ENCODE measurements at regions not wholly inside any gene's neighbourhood (a gene's known extent, or its start where the extent isn't known, plus 50 kb on each side); places are given as distances from the start of the nearest gene placed in this dataset.

DNA sequence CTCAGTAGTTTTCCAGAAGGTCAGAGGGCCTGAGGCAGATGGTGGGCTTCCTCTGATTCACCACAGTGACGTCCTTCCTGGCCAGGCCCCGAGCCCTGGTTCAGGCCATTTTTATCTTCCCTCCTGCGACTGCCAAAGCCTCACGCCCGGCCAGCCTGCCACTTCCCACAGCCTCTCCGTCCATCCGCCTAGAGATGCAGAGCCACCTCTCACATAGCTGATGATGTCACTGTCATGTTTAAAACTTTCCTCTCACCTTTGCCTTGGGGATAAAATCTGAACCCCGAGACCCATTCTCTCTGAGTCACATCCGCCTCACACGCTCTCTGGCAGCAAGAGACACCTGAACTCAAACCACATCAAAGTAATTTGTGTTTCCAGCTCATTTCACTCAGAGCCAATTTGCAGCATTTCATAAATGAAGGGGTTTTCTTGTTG is 175.3 kb downstream of the QDPR start:
- CTCF ChIA-PET = no interaction called here

DNA sequence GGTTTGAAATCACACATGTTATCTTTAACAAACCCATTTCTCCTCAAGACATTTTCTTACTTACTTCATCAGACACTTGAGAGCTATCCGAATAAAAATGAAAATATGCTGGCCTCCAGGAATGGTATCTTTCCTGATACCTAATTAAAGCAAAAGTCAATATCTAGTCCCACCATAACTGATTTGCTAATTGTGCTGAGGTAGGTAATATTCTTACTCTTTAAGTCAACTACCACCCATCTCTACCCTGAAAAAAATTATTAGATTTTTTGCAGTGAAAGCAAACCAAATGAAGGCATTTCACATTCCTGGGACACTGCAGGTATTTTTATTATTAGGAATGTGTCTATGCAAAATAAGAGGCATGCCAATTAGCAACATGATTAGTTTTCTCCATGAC is 175.8 kb downstream of the QDPR start:
- peaks cover 5% of the 10 kb centered on the region for H3K36me3 Mint-ChIP-seq (ENCODE audit: insufficient read depth, unreplicated experiment)
- CTCF ChIA-PET = no interaction called here
- H3K9me3 Mint-ChIP-seq (ENCODE audit: low read depth, unreplicated experiment) = peaks cover 3% of the 10 kb centered on the region
- peak overlapping the region; percentile 6 for H3K4me3 Mint-ChIP-seq (ENCODE audit: low read depth, unreplicated experiment)
- no peak for DNase-seq
- H3K27me3 Mint-ChIP-seq (ENCODE audit: unreplicated experiment) = no peaks in the 10 kb centered on the region
- intact Hi-C loops (cut with micrococcal nuclease; ENCODE audit: unreplicated experiment) = no loop called here
- peaks cover 23% of the 10 kb centered on the region for H3K4me1 Mint-ChIP-seq (ENCODE audit: low read depth, unreplicated experiment)
- no TSS peak for BruUV-seq (replicated peaks)
- TF ChIP-seq, protein P1, sequence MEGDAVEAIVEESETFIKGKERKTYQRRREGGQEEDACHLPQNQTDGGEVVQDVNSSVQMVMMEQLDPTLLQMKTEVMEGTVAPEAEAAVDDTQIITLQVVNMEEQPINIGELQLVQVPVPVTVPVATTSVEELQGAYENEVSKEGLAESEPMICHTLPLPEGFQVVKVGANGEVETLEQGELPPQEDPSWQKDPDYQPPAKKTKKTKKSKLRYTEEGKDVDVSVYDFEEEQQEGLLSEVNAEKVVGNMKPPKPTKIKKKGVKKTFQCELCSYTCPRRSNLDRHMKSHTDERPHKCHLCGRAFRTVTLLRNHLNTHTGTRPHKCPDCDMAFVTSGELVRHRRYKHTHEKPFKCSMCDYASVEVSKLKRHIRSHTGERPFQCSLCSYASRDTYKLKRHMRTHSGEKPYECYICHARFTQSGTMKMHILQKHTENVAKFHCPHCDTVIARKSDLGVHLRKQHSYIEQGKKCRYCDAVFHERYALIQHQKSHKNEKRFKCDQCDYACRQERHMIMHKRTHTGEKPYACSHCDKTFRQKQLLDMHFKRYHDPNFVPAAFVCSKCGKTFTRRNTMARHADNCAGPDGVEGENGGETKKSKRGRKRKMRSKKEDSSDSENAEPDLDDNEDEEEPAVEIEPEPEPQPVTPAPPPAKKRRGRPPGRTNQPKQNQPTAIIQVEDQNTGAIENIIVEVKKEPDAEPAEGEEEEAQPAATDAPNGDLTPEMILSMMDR (IDR thresholded peaks at IDR 0.05; ENCODE audit: unreplicated experiment) = no peak
- no peak overlapping the region for H3K27ac Mint-ChIP-seq (ENCODE audit: unreplicated experiment)

More for the DNA sequence above, 175.3 kb downstream of the QDPR start:
- H3K27ac Mint-ChIP-seq (ENCODE audit: unreplicated experiment) = peak overlapping the region; percentile 38
- TF ChIP-seq, protein P1 (IDR thresholded peaks at IDR 0.05; ENCODE audit: unreplicated experiment) = no peak
- BruUV-seq (replicated peaks) = no TSS peak
- peak overlapping the region; percentile 6 for H3K4me3 Mint-ChIP-seq (ENCODE audit: low read depth, unreplicated experiment)
- H3K27me3 Mint-ChIP-seq (ENCODE audit: unreplicated experiment) = no peaks in the 10 kb centered on the region
- peaks cover 23% of the 10 kb centered on the region for H3K4me1 Mint-ChIP-seq (ENCODE audit: low read depth, unreplicated experiment)
- intact Hi-C loops (cut with micrococcal nuclease; ENCODE audit: unreplicated experiment) = no loop called here
- no peaks in the 10 kb centered on the region for H3K9me3 Mint-ChIP-seq (ENCODE audit: low read depth, unreplicated experiment)
- H3K36me3 Mint-ChIP-seq (ENCODE audit: insufficient read depth, unreplicated experiment) = peaks cover 5% of the 10 kb centered on the region
- DNase-seq = peak; percentile 24

DNA sequence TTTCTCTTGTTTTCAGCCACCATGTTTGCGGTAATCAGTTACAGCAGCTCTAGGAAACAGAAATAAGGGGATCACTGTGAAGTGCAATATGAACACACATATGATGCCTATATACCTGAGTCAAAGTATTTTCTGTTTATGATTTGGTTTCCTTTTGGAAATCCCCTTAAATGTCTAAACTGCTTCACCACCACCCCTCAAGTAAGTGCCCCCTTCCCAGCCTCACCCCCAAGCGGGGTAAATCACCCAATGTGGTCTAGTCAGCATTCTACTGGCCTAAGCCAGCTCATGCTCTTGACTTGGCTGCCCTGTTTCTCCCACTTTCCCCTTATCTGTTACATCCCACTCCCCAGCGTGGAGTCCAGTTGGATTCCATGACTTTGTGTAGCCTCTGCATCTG is 176.5 kb downstream of the QDPR start:
- DNase-seq = no peak
- Mint-ChIP-seq H3K27me3 (ENCODE audit: unreplicated experiment) (no peaks in the 10 kb centered on the region), H3K9me3 (ENCODE audit: low read depth, unreplicated experiment) (peaks cover 4% of the 10 kb centered on the region), H3K4me1 (ENCODE audit: low read depth, unreplicated experiment) (peaks cover 23% of the 10 kb centered on the region), H3K36me3 (ENCODE audit: insufficient read depth, unreplicated experiment) (peaks cover 5% of the 10 kb centered on the region), H3K27ac (ENCODE audit: unreplicated experiment) (no peak overlapping the region), H3K4me3 (ENCODE audit: low read depth, unreplicated experiment) (no peak overlapping the region)
- no TSS peak for BruUV-seq (replicated peaks)
- TF ChIP-seq, protein P1 (IDR thresholded peaks at IDR 0.05; ENCODE audit: unreplicated experiment) = no peak
- CTCF ChIA-PET = no interaction called here
- intact Hi-C loops (cut with micrococcal nuclease; ENCODE audit: unreplicated experiment) = no loop called here

DNA sequence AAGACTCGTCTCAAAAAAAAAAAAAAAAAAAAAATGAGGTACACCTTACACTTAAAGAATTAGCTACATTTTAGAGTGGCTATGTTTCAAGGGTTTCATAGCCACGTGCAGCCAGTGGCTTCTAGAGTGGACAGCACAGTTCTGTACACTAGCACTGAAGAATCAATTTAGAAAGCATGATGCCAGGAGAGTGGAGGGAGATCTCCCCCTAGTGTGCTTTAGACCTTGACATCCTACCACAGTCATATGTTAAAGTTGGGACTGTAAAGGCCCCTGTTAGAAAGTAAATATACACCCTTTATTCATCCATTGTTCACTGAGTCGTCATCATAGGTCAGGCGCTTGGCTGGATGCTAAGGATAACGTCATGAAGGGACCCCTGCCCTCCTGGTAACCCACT is 179.4 kb downstream of the QDPR start:
- no peak overlapping the region for H3K4me3 Mint-ChIP-seq (ENCODE audit: low read depth, unreplicated experiment)
- H3K27me3 Mint-ChIP-seq (ENCODE audit: unreplicated experiment) = no peaks in the 10 kb centered on the region
- no TSS peak for BruUV-seq (replicated peaks)
- DNase-seq = no peak
- TF ChIP-seq, protein P1 (IDR thresholded peaks at IDR 0.05; ENCODE audit: unreplicated experiment) = no peak
- peaks cover 5% of the 10 kb centered on the region for H3K36me3 Mint-ChIP-seq (ENCODE audit: insufficient read depth, unreplicated experiment)
- H3K4me1 Mint-ChIP-seq (ENCODE audit: low read depth, unreplicated experiment) = peaks cover 20% of the 10 kb centered on the region
- intact Hi-C loops (cut with micrococcal nuclease; ENCODE audit: unreplicated experiment) = no loop called here
- no peak overlapping the region for H3K27ac Mint-ChIP-seq (ENCODE audit: unreplicated experiment)
- peaks cover 4% of the 10 kb centered on the region for H3K9me3 Mint-ChIP-seq (ENCODE audit: low read depth, unreplicated experiment)
- CTCF ChIA-PET = no interaction called here
